ENCODE measurements at regions not wholly inside any gene's neighbourhood (a gene's known extent, or its start where the extent isn't known, plus 50 kb on each side); places are given as distances from the start of the nearest gene placed in this dataset.

- TF ChIP-seq CTCF (conservative IDR thresholded peaks at IDR 0.05; ENCODE audit: low read depth, low read length): no peak
- no peak overlapping the region for H3K4me3 ChIP-seq (ENCODE audit: low read depth, low read length)
- no peak for DNase-seq (ENCODE audit: low read depth)
These were observed 142.7 kb upstream of the DPPA4 start for GRCh38 chr3:109480014-109480413.

- TF ChIP-seq CTCF (conservative IDR thresholded peaks at IDR 0.05; ENCODE audit: low read depth, low read length): no peak
- no peak overlapping the region for H3K4me3 ChIP-seq (ENCODE audit: low read depth, low read length)
- no peak for DNase-seq (ENCODE audit: low read depth)
These were observed 141.3 kb upstream of the DPPA4 start for GRCh38 chr3:109478614-109479013.

- no peak for TF ChIP-seq CTCF (conservative IDR thresholded peaks at IDR 0.05; ENCODE audit: low read depth, low read length)
- peak; percentile 12 for DNase-seq (ENCODE audit: low read depth)
- no peak overlapping the region for H3K4me3 ChIP-seq (ENCODE audit: low read depth, low read length)
These were observed 123.6 kb upstream of the DPPA4 start for GRCh38 chr3:109460961-109461360.

DNA sequence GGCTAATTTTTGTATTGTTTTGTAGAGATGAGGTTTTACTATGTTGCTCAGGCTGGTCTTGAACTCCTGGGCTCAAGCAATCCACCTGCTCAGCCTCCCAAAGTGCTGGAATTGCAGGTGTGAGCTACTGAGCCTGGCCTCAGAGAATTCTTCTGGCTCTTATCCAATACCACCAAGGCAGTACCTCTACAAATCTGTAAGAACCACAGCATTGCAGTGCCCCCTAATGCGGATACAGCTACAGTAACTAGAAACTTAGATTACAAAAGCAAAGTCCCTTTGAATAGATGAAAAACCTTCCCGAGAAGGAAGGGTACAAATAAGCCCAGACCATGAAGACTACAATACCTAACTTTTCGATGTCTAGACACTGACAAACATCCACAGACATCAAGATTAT, 107.9 kb upstream of the DPPA4 start:
- no peak for TF ChIP-seq CTCF (conservative IDR thresholded peaks at IDR 0.05; ENCODE audit: low read depth, low read length)
- no peak overlapping the region for H3K4me3 ChIP-seq (ENCODE audit: low read depth, low read length)
- no peak for DNase-seq (ENCODE audit: low read depth)

DNA sequence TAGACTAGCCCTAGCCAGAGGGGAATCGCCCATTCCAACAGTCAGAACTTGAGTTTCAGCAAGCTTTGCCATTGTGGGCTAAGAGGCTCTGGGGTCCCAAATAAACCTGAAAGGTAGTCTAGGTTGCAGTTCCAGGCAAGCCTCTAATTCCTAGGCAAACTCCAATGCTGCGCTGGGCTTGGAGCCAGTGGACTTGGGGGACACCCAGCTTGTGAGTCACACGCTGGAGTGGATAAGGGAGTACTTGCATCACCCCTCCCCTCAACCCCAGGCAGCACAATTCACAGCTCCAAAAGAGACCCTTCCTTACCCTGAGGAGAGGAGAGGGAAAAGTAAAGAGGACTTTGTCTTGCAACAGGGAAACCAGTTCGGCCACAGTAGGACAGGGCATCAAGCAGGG, 105.2 kb upstream of the DPPA4 start:
- DNase-seq (ENCODE audit: low read depth): no peak

GRCh38 chr3:109440353-109440752, 103.0 kb upstream of the DPPA4 start:
- TF ChIP-seq CTCF (conservative IDR thresholded peaks at IDR 0.05; ENCODE audit: low read depth, low read length): no peak
- DNase-seq (ENCODE audit: low read depth): no peak
- no peak overlapping the region for H3K4me3 ChIP-seq (ENCODE audit: low read depth, low read length)

More for the DNA sequence above, 105.2 kb upstream of the DPPA4 start:
- no peak for TF ChIP-seq CTCF (conservative IDR thresholded peaks at IDR 0.05; ENCODE audit: low read depth, low read length)
- no peak overlapping the region for H3K4me3 ChIP-seq (ENCODE audit: low read depth, low read length)

DNA sequence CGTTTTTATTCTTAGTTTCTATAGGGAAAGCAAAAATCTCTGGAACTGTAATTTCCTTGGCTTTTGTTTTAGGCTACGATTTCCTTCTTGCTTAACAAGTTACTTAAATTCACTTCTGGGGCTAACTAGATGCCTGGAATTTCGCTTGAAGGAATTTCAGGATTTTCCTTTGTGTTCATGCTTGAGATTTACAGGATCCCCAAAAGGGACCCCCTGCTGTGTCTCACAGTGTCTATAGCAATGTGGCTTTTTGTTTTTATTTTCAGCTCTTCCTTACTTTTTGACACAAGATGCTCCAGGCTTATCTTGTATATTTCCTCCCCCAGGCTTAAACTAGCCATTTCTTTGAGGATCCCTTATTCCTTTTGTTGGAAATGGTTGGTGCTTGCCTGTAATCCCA, 95.5 kb upstream of the DPPA4 start:
- no peak overlapping the region for H3K4me3 ChIP-seq (ENCODE audit: low read depth, low read length)
- TF ChIP-seq CTCF (conservative IDR thresholded peaks at IDR 0.05; ENCODE audit: low read depth, low read length): no peak
- DNase-seq (ENCODE audit: low read depth): no peak

Data from epithelial cell of proximal tubule (primary cell).